GM21825 (cell line): ENCODE measurements at regions not wholly inside any gene's neighbourhood (a gene's known extent, or its start where the extent isn't known, plus 50 kb on each side); places are given as distances from the start of the nearest gene placed in this dataset.
"Not testable (repeated sequence)": the region's sequence is repeated elsewhere in the genome, so short reads cannot be mapped to it uniquely, and the experiment has no call there.

ENCODE experiments used
- ATAC-seq: cut with Tn5 transposase; IDR thresholded peaks from one replicate; pipeline ENCODE4 v1.9.1; 2021; ENCODE audit warnings: mild to moderate bottlenecking, moderate library complexity; ENCODE audit not compliant: unreplicated experiment

DNA sequence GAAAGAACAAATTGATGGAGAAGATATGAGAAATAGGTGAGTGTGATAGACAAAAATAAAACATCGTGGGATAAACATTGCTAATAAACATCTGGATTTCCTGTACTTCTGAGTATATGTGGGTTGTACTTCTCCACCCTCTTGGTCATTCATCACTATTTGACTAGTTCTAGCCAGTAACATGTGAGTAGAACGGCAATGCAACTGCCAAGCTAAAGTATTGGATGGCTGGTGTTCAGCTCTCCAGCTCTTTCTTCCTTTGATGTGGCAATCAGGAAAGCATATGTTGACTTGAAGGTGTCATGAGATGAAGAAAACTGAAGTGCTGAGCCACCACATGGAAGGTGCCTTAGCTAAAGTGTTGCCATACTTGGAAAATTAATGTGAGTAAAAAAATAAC, 144.9 kb downstream of the SCG2 start:
- ATAC-seq = no peak

DNA sequence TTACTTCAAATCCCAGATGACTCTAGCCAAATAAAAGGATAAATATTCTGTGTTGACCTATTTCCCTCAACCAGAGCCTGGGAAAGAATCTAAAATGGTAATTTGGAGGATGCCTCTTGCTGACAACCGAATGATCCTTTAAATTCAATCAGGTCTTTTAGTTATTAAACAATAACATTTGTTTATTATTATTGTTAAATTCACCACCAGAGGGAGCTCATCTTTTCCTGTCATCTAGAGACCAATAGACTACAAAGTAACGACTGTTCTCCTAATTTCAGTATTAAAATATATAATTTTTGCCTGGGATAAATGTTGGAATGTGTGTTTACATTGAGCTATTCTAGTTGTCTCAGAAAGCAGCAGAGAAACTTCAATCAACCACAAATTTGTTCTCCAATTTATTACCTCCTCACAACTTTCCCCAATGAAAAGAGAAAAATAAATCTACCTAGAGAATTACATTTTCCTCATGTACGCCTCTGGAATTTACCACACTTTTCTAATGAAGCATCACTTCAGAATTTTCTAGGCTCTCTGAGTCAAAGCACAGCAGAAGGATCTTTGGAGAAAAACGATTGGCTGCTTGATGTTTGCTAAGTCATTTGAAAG, 142.7 kb downstream of the SCG2 start:
- ATAC-seq = no peak

DNA sequence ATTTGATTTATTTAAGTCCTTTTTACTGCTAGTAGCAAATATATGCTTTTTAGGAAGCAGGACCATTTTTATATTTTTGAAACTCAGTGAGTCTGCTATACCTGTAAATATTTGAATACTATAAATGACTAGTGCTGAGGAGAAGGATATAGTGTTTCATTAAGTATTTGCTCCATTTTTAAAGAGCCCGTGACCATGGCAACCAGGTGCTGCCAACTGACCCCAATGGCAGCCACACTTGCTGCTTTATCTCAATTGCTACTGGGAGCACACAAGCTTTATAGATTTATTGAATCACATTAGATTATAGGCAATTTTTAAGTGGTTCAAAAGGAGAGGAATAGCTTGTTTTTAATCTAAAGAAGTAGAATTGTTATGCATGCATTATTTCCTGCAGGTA, 142.0 kb downstream of the SCG2 start:
- ATAC-seq = no peak

DNA sequence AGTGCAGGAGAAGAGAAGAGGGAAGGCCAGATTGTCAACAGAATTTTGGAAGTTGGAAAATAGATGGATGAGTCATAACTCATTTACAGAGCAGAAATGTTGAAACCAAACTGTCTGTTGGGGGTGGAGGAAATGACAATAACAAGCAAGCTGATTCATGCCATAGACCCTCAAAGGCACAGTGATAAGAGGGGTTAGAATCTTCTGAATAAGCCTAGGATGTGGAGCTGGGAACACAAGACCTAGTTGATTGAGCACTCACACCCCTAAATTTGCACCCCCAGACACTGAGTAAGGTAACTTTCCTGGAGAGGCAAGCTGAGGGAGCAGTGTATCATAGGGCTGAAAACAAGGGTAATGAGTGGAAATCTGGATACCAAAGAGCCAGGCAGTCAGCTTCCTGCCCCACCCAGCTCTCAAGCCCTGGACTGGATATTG, 141.4 kb downstream of the SCG2 start:
- no peak for ATAC-seq

DNA sequence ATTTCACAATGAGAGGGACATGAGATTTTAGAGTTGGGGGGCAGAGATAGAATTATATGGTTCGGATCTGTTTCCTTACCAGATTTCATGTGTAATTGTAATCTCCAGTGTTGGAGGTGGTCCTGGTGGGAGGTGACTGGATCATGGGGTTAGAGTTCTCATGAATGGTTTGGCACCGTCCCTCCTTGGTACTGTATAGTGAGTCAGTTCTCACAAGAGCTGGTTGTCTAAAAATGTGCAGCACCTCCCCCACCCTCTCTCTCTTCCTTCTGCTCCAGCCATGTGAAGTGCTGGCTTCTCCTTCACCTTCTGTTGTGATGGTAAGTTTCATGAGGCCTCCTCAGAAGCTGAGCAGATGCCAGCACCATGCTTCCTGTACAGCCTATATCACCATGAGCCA, 138.1 kb downstream of the SCG2 start:
- ATAC-seq = no peak

DNA sequence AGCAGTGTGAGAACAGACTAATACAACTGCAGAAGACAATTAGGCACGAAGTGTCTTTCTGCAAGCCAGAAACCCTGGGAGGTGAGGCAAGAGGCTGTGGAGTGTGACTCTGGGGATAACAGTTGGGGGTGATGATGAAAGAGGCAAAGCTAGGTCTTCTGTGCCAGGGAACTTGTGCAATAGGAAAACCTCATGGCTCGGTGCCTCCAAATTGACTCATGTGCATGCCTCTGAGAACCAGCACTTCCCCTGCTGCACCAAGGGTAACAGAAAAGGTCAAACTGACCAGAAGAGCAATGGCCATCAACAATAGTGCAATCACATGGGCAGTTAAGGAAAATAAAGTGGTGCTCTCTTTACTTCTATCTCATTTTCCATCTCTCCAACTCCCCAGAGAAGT, 136.4 kb downstream of the SCG2 start:
- ATAC-seq = no peak

DNA sequence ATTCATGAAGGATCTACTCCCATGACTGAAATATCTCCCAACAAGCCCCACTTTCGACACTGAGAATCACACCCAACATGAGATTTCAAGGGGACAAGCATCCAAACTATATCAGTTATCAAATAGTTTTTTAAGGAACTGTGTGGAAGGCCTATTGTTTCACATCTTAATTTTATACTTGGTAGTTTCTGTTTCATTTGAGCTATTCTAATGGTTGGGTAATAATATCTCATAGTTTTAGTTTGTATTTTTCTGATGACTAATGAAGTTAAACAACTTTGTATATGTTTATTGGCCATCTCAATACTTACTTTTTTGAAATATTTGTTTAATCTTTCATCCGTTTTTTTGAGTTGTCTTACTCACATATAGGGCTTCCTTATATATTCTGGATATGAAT, 135.0 kb downstream of the SCG2 start:
- ATAC-seq = no peak

DNA sequence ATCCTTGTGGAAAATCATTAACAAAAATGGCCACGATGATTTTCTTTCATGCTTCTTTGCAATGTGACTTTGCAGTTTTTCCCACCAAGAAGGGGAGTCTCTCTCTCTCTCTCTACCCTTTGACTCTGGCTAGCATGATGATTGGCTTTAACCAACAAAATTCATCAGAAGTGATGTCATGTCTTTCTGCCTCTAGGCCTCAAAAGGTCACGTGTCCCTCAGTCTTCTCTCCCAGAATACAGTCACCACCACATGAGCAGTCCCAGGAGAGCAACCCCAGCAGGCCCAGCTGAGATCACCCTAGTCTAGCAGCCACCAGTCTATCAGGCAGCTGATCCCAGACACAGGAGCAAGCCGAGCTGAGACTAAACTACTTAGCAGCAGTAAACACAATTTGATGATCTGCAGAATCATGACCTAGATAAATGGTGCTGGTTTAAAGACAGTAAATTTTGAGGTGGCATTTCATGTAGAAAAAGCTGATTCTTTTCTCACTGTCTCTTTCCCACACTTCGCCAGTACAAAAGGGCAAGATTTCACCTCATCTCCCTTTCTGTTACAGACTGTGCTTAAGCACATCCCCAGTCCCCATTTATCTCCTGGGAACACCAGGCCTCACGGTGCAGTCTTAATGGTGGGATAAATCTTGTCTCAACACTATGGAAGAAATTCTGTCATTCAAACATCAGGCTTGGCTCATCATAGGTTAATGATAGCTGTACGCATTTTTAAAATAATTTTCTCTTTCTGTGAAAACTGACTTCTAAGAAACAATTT, 132.7 kb downstream of the SCG2 start:
- no peak for ATAC-seq

DNA sequence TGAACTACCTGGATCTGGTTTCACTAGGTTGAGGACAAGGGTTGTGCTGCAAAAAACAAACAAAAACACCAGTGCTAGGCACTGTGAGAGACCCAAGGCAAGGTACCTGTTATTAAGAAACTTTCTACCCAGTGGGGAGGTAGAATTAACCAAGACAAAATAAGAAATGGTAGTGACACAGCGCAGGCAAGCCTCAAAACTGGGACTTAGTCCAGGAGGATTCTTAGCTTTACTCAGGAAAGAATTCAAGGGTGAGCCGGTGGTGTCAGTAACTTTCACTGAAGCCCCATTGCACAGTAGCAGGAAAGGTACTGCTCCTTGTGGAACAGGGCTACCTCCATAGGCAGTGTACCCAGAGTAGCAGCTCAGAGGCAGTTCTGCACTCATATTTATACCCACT, 131.6 kb downstream of the SCG2 start:
- no peak for ATAC-seq

DNA sequence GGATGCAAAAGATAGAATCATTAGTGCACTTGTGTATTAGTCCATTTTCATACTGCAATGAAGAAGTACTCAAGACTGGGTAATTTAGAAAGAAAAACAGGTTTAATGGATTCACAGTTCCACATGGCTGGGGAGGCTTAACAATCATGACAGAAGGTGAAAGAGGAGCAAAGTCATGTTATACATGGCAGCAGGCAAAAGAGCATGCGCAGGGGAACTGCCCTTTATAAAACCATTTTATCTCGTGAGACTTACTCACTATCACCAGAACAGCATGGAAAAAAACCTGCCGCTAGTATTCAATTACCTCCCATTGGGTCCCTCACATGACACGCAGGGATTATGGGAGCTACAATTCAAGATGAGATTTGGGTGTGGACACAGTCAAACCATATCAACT, 129.4 kb downstream of the SCG2 start:
- ATAC-seq = no peak

DNA sequence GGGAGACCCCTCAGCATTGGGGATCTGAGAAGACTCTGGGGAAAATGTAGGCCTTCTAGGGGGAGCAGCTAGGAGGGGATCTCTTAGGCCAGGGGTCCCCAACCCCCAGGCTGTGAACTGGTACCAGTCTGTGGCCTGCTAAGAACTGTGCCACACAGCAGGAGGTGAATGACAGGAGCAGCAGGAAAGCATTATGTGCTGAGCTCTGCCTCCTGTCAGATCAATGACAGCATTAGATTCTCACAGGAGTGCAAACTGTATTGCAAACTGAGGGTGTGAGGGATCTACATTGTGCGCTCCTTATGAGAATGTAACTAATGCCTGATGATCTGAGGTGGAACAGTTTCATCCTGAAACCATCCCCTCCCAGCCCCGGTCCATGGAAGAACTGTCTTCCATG, 127.3 kb downstream of the SCG2 start:
- no peak for ATAC-seq

DNA sequence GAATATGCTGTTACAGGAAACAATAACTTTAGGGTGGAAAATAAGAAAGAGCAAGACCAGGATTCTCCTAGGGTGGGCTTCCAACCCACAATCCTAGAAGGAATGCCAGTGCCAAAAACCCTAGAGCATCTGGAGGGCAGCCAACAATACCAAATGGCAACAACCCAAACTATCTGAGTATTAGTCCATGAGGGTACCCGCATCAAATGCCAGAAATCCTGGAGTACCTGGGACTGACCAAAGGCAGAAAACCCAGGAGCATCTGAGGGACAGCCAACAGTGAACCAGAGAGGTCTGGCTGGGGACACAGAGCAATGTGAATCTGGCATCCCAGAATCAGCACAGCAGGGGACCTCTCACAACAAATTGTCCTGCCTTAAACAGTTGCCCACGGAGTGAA, 126.3 kb downstream of the SCG2 start:
- no peak for ATAC-seq

DNA sequence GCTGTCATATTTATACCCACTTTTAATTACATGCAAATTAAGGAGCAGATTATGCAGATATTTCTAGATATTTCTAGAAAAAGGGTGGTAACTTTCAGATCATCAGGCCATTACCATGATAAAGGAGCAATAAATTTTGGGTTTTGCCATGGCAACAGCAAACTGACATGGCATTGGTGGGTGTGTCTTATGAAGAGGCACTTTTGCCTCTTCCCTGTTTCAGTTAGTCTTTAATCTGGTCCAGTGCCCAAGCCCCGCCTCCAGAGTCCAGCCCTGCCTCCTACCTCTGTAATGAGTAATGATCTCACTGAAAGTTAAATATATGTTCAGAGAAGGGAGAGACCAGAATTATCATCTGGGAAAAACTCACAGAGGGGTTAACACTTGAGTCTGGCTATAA, 124.8 kb downstream of the SCG2 start:
- ATAC-seq = no peak

DNA sequence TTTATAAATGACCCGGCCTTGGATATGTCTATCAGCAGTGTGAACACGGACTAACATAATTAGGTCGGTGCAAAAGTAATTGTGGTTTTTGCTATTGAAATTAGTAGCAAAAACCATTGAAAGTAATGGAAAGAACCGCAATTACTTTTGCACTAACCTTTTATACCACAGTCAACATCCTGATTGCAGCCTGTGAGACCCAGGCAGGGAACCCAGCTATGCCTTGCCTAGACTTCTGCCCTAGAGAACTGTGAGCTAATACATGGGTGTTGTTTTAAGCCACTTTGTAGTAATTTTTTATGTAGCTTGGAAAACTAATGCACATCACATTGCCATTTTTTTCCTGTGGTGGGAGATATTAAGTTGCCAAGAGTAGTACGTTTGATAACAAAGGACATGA, 120.7 kb downstream of the SCG2 start:
- ATAC-seq = no peak

DNA sequence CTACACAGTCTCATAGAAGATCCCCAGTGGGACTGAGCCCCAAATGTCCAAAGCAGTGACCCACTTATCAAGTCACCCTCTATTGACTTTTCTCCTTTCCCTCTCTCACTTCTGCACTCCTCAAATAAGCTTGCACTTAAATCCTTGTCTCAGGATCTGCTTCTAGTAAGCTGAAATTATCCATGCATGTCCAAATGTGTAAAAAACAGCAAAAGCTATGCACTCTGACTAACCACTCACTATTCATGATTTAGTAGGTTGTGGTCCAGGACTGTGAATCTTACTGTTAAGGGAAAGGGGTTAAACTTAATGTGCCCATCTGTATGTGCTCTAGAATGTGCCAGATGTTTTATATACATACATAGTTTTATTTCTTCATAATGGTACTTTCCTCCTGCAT, 115.4 kb downstream of the SCG2 start:
- no peak for ATAC-seq

DNA sequence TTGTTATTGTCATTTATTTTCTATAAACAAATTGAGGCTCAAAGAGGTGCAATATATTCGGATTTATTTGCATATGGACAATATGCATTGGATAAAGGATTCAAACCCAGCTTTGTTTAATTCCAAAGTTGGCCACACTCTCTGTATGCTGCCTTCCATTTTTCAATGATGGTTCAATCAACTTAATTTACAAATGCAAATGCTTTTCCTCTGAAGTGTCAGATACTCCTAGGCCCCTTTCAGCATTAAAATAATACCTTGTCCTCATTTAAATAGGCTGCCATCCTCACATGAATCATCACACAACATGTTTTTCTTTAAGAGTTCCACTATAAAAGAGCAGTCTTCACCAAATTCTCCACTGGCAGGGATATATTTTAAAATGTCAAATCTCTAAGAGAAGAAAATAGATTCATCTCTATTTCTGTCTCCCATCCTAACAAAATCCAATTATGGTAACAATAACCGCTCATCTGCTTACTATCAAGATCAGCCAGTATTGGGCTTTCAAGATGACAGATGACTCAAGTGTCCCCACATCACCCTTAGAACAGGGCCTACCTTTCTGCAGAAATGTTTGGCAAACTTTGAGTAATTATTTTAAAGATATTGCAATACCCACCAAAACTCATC, 114.8 kb downstream of the SCG2 start:
- ATAC-seq = no peak

DNA sequence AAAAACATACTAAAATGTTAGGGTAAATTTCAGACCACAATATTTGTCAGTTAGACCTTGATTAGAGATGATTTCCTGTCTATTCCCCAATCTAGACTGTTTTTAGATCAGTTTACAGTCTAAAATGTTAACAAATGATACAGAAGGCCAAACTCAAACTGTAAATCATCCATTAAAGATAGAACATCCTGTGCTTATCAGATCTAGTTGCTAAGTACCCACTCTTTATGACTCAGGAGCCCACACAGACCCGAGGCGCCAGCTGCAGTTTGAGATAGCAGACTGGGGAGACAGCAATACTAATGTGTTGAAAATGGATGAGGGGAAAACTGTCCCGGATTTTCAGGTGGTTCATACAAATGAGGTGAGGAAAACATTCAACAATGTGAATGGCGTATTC, 113.3 kb downstream of the SCG2 start:
- no peak for ATAC-seq

DNA sequence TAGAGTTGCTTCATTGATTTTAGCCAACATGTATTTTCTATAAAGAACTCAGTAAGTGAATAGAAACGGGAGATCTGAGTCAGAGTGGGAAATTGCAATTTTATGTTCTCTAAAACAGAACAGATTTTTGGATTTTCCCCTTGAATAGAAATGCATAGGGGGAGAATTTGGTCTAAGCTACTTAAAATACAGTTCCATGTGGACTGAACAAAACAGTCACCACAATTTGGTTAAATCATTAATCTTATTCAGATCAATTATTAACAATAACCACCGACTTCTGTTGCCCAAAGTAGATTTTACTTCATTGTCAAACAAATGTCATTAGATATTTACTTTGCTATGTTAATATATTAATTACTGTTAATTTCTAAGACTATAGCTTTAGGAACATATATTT, 107.7 kb downstream of the SCG2 start:
- no peak for ATAC-seq

DNA sequence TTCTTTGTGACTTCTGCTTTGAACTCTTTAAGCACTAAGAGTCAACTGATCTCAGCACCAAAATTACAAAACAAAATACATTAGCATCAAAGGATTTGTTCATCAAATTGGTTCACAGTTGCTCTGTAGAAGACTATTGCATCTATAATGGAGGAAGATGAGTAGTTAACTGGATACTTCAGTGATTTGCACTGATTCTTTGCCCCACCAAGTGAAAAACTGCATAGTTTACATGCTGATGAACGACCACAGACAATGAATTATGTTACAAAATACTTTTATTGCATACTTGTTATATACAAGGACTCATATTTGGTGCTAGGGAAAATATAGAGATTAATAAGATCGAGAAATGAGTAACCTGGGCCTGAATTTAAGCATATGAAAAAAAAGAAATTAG, 107.2 kb downstream of the SCG2 start:
- no peak for ATAC-seq

DNA sequence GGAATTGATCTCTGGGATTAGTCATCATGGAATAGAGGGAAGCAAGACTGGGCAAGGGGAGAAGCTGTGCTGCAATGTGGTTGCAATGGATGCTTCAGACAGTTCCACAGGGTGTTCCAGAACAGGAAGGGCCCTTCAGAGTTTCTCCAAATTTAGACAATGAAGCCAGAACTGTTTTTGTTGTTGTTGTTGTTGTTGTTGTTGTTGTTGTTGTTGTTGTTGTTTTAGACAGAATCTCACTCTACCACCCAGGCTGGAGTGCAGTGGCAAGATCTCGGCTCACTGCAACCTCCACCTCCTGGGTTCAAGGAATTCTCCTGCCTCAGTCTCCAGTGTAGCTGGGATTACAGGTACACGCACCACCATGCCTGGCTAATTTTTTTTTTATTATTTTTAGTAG, 105.3 kb downstream of the SCG2 start:
- not testable (repeated sequence) for ATAC-seq

DNA sequence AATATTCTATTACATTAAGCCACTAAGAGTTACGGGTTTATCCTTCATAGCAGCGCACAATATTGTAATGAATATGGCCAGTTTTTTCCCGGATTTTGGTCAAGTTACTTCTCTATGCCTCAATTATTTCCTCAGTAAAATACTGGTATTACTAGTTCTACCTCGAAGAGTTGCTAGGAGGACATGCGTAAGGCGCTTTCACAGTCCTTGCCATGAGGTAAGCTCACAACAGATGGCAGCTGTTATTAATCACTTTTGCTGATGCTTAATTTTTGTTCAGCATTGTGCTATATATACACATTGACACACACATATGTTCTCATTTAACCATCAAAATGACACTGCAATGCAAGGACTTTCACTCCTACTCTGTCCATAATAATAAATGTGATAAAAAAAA, 101.5 kb downstream of the SCG2 start:
- ATAC-seq = no peak

DNA sequence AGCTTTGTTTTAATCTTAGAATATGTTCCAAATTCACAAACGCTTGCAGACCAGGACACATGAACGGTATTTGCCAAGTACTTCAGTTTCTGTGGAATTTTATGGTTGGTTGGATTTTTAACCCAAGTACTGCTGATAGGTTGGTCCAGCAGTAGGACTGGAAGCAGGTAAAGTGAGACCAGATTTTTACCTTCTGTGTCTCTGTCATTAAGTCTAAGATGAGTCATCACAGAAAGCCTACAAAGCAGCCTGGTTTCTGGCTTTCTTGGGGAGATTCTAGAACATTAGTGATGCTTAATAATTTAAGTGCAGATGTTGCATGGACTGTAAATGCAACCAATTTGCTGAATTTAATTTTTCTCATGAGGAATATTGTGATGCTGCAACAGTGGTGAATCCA, 100.5 kb downstream of the SCG2 start:
- no peak for ATAC-seq
